ENCODE measurements at regions not wholly inside any gene's neighbourhood (a gene's known extent, or its start where the extent isn't known, plus 50 kb on each side); places are given as distances from the start of the nearest gene placed in this dataset.

DNA sequence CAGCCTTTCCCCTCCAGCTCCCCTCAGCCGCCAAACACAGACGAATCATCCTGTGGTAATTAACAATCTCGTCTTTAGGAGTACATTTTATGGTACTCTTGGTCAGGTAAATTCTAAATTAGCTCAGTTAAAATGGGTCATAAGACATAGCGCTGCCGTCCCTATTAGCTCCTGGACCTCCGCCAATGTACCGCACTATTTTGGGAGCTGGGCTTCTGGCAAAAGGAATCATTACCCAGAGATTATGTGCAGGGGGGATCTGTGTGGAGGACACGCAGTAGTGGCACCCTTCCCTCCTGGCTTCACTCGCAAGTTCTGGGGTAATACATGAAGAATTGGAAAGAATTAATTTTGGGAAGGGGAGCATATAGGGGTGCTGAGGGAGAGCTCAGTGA is 68.6 kb upstream of the ONECUT1 start:
- TF ChIP-seq, protein P1, sequence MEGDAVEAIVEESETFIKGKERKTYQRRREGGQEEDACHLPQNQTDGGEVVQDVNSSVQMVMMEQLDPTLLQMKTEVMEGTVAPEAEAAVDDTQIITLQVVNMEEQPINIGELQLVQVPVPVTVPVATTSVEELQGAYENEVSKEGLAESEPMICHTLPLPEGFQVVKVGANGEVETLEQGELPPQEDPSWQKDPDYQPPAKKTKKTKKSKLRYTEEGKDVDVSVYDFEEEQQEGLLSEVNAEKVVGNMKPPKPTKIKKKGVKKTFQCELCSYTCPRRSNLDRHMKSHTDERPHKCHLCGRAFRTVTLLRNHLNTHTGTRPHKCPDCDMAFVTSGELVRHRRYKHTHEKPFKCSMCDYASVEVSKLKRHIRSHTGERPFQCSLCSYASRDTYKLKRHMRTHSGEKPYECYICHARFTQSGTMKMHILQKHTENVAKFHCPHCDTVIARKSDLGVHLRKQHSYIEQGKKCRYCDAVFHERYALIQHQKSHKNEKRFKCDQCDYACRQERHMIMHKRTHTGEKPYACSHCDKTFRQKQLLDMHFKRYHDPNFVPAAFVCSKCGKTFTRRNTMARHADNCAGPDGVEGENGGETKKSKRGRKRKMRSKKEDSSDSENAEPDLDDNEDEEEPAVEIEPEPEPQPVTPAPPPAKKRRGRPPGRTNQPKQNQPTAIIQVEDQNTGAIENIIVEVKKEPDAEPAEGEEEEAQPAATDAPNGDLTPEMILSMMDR (IDR thresholded peaks at IDR 0.05 in 2 of 3, conservative IDR thresholded peaks at IDR 0.05 in 1 of 3; ENCODE audit: borderline replicate concordance in 1 of 3, insufficient read depth in 1 of 3, low read depth in 2 of 3, low read length in 2 of 3), result no peak
- TF ChIP-seq SP1 (IDR thresholded peaks at IDR 0.05; ENCODE audit: low read depth) (no peak), POLR2AphosphoS5 (IDR thresholded peaks at IDR 0.05; ENCODE audit: low read depth, low read length) (no peak), EZH2phosphoT487 (IDR thresholded peaks at IDR 0.05; ENCODE audit: borderline replicate concordance) (no peak), POLR2A (IDR thresholded peaks at IDR 0.05; ENCODE audit: borderline replicate concordance, extremely low read depth, insufficient read depth, insufficient read length) (no peak), CEBPB (IDR thresholded peaks at IDR 0.05; ENCODE audit: low read depth) (no peak), SIN3A (IDR thresholded peaks at IDR 0.05; ENCODE audit: low read depth) (no peak), YY1 (IDR thresholded peaks at IDR 0.05; ENCODE audit: extremely low read depth, insufficient replicate concordance, low read depth, low read length) (no peak), EZH2 (IDR thresholded peaks at IDR 0.05) (no peak), RAD21 (IDR thresholded peaks at IDR 0.05; ENCODE audit: low read depth) (no peak), JUND (IDR thresholded peaks at IDR 0.05) (no peak)
- TF ChIP-seq, protein P2, sequence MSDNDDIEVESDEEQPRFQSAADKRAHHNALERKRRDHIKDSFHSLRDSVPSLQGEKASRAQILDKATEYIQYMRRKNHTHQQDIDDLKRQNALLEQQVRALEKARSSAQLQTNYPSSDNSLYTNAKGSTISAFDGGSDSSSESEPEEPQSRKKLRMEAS (IDR thresholded peaks at IDR 0.05), result no peak
